ES-I3 (cell line): ENCODE measurements at regions not wholly inside any gene's neighbourhood (a gene's known extent, or its start where the extent isn't known, plus 50 kb on each side); places are given as distances from the start of the nearest gene placed in this dataset.
"Not testable (repeated sequence)": the region's sequence is repeated elsewhere in the genome, so short reads cannot be mapped to it uniquely, and the experiment has no call there.

Source experiments
- H3K36me3 ChIP-seq: 2 replicates; pipeline ENCODE4 v1.6.1; 2013; ENCODE audit warnings: mild to moderate bottlenecking, low read length, control low read depth, moderate library complexity; ENCODE audit not compliant: insufficient read depth
- H3K4me1 ChIP-seq: 2 replicates; pipeline ENCODE4 v1.6.1; 2013; ENCODE audit warnings: mild to moderate bottlenecking, control low read depth, low read length; ENCODE audit not compliant: insufficient read depth
- H3K9ac ChIP-seq: 2 replicates; pipeline ENCODE4 v1.6.1; 2013; ENCODE audit warnings: low read depth, mild to moderate bottlenecking, low read length, moderate library complexity
- H3K9me3 ChIP-seq: 2 replicates; pipeline ENCODE4 v1.6.1; 2013; ENCODE audit warnings: mild to moderate bottlenecking, low read length, moderate library complexity; ENCODE audit not compliant: control insufficient read depth, insufficient read depth

GRCh38 chr15:93954985-93955571, 276.3 kb upstream of the MCTP2 start:
- H3K4me1 ChIP-seq, result no peaks in the 10 kb centered on the region
- H3K9ac ChIP-seq, result no peak overlapping the region
- H3K36me3 ChIP-seq, result no peaks in the 10 kb centered on the region
- no peaks in the 10 kb centered on the region for H3K9me3 ChIP-seq

GRCh38 chr15:93948726-93949125, 282.6 kb upstream of the MCTP2 start:
- H3K4me1 ChIP-seq, result no peaks in the 10 kb centered on the region
- no peak overlapping the region for H3K9ac ChIP-seq
- no peaks in the 10 kb centered on the region for H3K9me3 ChIP-seq
- no peaks in the 10 kb centered on the region for H3K36me3 ChIP-seq

GRCh38 chr15:93943586-93943985, 287.8 kb upstream of the MCTP2 start:
- no peaks in the 10 kb centered on the region for H3K9me3 ChIP-seq
- no peak overlapping the region for H3K9ac ChIP-seq
- H3K36me3 ChIP-seq, result no peaks in the 10 kb centered on the region
- H3K4me1 ChIP-seq, result no peaks in the 10 kb centered on the region

GRCh38 chr15:93942269-93942694, 289.1 kb upstream of the MCTP2 start:
- no peaks in the 10 kb centered on the region for H3K36me3 ChIP-seq
- no peaks in the 10 kb centered on the region for H3K4me1 ChIP-seq
- H3K9ac ChIP-seq, result no peak overlapping the region

GRCh38 chr15:93941697-93942096, 289.7 kb upstream of the MCTP2 start:
- no peaks in the 10 kb centered on the region for H3K9me3 ChIP-seq
- no peaks in the 10 kb centered on the region for H3K36me3 ChIP-seq
- no peak overlapping the region for H3K9ac ChIP-seq
- H3K4me1 ChIP-seq, result no peaks in the 10 kb centered on the region

More at GRCh38 chr15:93942269-93942694, 289.1 kb upstream of the MCTP2 start:
- H3K9me3 ChIP-seq, result no peaks in the 10 kb centered on the region

- no peaks in the 10 kb centered on the region for H3K9me3 ChIP-seq
- no peaks in the 10 kb centered on the region for H3K36me3 ChIP-seq
- no peaks in the 10 kb centered on the region for H3K4me1 ChIP-seq
- no peak overlapping the region for H3K9ac ChIP-seq
Observed at GRCh38 chr15:93940226-93940625, 291.1 kb upstream of the MCTP2 start.

- no peaks in the 10 kb centered on the region for H3K36me3 ChIP-seq
- H3K9me3 ChIP-seq, result no peaks in the 10 kb centered on the region
- no peak overlapping the region for H3K9ac ChIP-seq
- H3K4me1 ChIP-seq, result peaks cover 4% of the 10 kb centered on the region; the same call in 1 of the 2 replicates
Observed at GRCh38 chr15:93932164-93932776, 299.1 kb upstream of the MCTP2 start.

GRCh38 chr15:93929375-93930094, 301.8 kb upstream of the MCTP2 start:
- Histone ChIP-seq H3K36me3 (no peaks in the 10 kb centered on the region), H3K4me1 (peaks cover 4% of the 10 kb centered on the region; the same call in 1 of the 2 replicates), H3K9me3 (no peaks in the 10 kb centered on the region), H3K9ac (no peak overlapping the region)

- H3K36me3 ChIP-seq, result no peaks in the 10 kb centered on the region
- no peaks in the 10 kb centered on the region for H3K9me3 ChIP-seq
- no peak overlapping the region for H3K9ac ChIP-seq
- no peaks in the 10 kb centered on the region for H3K4me1 ChIP-seq
Observed at GRCh38 chr15:93920204-93920603, 311.2 kb upstream of the MCTP2 start.

- not testable (repeated sequence) for H3K9ac ChIP-seq, H3K4me1 ChIP-seq, H3K36me3 ChIP-seq, H3K9me3 ChIP-seq
Observed at GRCh38 chr15:93918801-93919200, 312.6 kb upstream of the MCTP2 start.

- H3K9ac ChIP-seq, result no peak overlapping the region
- H3K36me3 ChIP-seq, result no peaks in the 10 kb centered on the region
- no peaks in the 10 kb centered on the region for H3K4me1 ChIP-seq
- H3K9me3 ChIP-seq, result no peaks in the 10 kb centered on the region
Observed at GRCh38 chr15:93917181-93917580, 314.2 kb upstream of the MCTP2 start.

GRCh38 chr15:93913871-93914270, 317.5 kb upstream of the MCTP2 start:
- Histone ChIP-seq H3K36me3 (no peaks in the 10 kb centered on the region), H3K9ac (no peak overlapping the region), H3K4me1 (no peaks in the 10 kb centered on the region), H3K9me3 (no peaks in the 10 kb centered on the region)

- no peak overlapping the region for H3K9ac ChIP-seq
- H3K4me1 ChIP-seq, result no peaks in the 10 kb centered on the region
- H3K9me3 ChIP-seq, result no peaks in the 10 kb centered on the region
- no peaks in the 10 kb centered on the region for H3K36me3 ChIP-seq
Observed at GRCh38 chr15:93913310-93913709, 318.1 kb upstream of the MCTP2 start.

- Histone ChIP-seq H3K36me3 (no peaks in the 10 kb centered on the region), H3K4me1 (no peaks in the 10 kb centered on the region), H3K9ac (no peak overlapping the region), H3K9me3 (no peaks in the 10 kb centered on the region)
Observed at GRCh38 chr15:93900476-93901400, 330.6 kb upstream of the MCTP2 start.
